ENCODE measurements at regions not wholly inside any gene's neighbourhood (a gene's known extent, or its start where the extent isn't known, plus 50 kb on each side); places are given as distances from the start of the nearest gene placed in this dataset.

DNA sequence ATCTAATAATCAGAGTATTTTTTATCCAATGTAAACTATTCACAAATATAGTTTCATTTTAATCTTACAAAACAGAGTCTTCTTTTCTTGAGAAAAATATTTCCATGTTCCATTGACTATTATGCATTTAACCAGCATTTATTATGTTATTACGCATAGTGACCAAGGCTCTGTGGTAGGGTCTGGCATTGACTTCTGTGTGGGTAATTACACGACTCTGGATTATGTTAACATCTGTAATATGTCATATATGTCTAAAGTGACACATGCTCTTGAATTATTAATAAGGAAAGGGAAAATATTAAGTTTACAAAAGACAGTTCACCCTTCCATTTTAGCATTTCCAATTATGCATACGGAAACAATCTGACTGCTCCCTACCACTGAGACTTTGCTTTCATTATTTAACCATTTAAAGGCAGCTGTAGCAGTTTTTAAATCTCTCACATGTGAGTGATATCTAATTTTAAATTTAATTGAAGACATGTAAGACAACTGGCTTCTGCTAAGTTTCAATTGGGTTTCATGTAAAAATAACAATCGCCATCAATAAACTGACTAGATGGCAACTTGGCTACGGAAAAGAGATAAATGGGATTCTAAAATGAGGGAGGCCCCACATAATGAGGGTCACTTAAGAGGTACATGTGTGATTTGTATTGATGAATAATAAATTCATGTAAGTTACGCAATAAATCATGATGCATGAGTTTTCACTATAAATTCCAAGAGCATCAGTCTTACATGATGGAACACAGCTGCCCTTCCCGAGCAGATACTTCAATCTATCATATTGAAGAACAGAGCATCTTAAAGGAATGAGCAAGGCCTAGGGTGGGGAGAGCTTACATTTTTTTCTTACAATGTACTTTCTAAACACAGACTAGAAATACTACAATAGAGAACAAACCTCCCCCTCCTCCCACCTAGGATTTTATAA lies 1056.8 kb downstream of the MAT2B start:
- DNase-seq, result no peak

DNA sequence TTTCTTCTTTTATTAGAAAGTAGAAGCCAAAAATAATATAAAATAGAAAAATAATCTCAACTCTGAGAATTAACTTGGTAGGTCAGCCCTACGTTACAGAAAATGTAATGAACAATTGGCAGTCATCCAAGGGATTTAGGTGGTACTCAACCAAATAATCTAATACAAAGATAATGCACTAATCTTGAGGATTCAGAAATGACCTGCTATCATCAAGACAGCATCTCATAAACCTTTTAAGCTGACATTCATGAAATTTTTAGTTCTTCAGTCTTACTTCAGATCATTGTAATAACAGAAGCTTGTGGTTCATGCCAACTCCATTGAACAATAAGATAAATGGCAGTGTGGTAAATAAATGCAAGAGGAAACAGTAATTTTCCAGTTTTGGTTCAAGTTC lies 1058.0 kb downstream of the MAT2B start:
- no peak for DNase-seq

DNA sequence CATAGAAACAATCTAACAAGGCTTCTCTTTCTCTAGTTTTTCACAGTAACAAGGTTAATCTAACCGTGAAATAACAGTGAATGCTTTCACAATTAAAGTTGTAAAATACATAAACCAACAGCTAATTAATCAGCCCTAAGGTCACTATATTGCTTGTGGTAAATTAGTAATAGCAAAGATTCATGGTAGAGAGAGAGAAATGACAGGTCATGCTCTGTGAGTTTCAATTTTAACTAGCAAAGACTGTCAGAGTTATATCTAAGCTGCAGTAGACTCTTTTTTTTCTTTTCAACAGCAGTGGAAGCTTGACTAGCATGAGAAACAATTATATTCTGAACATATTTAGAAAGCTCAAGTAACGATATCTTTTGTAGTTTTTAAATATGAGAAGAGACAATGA lies 1068.0 kb downstream of the MAT2B start:
- no peak for DNase-seq

DNA sequence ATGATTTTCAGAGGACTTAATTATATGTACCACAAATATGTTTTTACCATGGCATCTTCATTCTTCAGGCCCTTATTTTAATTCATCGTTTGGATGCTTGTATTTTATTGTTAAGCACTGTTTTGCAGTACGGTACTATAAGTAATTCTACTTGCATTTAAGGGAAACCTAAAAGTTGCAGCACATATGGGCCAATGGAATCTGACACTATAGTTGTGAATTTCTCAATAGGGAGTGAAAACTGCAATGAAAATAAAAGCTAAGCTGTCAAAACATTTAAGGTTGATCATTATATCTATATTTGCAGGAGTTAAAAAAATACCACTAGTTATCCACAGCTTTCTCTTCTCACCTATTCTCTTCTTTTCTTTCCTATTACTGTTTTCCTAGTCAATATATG lies 1071.8 kb downstream of the MAT2B start:
- DNase-seq, result no peak

DNA sequence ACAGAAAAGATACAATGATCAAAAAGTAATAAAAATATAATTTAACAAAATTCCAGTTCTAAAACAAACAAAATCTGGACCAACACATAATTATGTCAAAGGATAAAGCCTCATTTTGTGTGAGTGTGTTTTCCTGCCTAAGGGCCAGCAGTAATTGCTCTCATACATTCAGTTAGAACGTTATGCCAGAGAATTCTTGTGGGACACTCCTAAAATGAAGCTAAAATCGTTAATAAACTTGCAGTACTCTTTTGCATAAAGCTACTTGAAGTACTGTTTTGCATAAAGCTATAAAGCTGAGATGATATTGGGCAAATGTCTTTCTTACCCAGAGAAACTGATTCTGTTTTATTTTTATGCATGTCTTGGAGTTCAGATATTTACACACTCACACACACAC lies 1072.3 kb downstream of the MAT2B start:
- no peak for DNase-seq

DNA sequence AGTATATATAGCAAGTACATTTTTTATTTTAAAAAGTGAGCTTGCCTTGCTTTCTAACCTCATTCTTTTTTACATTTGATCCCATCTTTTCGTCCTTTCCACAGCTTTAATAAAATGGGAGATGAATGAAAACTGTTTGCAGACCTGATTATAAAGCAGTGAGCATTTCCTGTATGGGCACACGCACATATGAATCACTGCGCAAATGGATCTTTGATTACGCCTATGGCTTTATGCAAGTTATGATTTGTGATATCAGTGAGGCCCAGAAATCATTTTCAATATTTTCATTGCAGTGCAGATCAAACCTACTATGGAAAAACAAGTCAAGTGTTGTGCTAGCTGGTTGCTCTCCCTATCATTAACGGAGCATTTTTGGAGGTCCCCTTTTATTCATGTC lies 1073.0 kb downstream of the MAT2B start:
- DNase-seq, result no peak

DNA sequence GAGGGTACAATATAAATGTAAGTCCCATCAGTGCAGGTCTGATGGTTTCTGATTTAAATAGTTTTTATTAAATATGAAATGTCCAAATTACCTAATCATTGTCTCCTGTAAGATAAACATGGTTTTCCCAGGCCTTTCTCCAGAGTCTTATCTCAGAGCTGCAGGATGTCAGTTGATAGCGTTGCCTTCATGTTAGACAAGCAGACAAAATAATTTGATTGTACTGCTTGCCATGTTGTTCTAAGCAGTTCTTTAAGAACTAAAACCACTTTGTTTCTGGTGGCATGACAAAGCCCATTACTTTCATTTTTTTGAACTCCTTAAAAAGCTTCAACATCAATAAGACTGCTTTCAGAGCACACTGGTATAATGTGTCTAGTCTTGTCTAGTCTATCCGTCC lies 1073.5 kb downstream of the MAT2B start:
- DNase-seq, result no peak

DNA sequence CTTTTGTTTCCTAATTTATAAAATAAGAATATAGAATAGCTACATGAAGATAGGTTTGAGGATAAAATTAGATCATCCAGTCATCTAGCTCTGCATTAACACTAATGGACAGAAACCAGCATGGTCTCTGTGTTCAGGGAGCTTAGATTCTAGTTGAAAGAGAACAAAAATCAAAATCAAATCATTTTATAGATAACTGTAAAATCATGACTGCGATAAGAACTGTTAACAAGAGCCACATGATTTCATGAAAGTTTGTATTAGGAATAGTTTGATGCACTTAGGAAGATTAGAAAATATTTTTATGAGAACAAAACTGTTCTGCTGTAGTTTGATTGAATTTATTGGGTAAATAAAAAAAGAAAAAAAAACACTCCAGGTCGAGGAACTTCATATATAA lies 1074.7 kb downstream of the MAT2B start:
- no peak for DNase-seq

DNA sequence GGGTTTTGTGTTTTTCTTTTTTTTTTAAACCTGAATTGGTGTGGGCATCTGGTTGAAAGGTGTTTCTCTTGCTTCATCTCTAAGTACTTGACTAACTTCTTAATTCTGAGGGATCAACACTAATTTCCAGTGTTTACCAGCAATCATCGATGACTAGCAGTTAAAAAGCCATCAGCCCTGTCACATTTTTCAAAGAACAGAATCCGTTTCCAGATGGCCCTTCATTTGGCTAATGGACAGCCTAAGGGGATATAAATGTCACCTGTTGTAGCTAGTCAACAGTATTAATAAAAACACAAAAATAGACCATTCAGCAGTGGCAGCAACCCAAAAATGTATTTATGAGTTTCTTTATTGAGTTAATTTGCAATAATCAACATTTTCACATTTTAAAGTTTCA lies 1076.5 kb downstream of the MAT2B start:
- DNase-seq, result no peak

DNA sequence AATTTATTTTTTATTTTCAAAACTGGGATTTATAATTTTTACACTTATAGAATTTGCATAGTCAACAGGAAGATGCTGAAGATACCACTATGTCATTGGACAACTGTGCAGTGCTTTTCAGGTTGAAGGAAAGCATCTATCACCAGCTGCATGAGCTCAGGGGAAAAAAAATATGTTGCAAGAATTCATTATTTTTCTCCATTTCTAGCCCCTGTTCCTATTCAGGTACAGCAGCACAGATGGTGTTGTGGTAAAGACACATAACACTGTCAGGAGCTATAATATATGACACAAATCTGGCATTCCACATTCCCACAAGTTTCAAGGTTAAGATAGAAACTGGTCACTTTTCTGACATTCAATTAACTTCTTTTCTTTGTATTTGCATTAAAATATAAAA lies 1088.6 kb downstream of the MAT2B start:
- no peak for DNase-seq

DNA sequence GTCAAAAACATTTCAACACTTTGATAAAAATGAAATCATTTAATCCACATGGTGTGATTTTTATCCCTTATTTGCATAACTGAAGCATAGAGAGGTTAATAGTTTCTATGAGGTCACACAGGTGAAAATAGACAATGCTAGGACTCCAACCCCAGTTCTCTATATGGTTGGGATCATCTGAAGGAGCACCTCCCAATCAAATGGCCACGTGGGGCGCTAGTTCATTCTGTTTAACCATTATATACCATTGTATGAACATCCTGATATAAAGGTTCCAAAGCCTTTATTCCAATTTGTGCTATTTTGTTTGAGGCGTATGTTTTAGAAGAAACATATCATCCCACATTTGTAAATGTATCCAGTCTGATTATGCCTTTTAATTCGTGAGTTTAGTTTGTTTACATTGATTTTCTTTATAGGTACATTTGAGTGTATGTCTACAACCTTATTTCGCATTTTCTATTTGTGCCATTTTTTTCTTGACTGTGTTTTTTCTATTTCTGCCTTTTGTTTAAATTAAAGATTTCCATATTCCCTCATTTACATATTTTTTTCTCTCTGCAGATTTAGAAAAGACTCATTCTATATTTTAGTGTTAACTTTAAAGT lies 1092.0 kb downstream of the MAT2B start:
- no peak for DNase-seq

DNA sequence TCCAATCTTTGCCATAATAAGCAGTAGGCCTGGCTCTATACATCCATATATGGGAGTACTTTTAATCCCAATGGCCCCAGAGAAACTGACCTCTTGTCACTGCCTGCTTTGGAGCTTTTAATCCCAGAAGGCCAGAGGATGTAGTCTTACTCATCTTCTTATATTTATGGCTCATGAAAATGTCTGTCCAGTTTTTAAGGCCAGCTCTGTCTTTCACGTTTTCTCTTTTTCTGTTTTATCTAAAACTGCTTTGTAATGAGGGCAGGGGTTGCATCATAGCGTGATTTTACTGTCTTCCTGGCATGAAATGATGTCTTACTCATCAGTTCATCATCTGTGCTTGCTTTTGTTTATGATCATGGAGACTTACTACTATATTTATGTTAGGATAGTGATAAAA lies 1094.9 kb downstream of the MAT2B start:
- no peak for DNase-seq

DNA sequence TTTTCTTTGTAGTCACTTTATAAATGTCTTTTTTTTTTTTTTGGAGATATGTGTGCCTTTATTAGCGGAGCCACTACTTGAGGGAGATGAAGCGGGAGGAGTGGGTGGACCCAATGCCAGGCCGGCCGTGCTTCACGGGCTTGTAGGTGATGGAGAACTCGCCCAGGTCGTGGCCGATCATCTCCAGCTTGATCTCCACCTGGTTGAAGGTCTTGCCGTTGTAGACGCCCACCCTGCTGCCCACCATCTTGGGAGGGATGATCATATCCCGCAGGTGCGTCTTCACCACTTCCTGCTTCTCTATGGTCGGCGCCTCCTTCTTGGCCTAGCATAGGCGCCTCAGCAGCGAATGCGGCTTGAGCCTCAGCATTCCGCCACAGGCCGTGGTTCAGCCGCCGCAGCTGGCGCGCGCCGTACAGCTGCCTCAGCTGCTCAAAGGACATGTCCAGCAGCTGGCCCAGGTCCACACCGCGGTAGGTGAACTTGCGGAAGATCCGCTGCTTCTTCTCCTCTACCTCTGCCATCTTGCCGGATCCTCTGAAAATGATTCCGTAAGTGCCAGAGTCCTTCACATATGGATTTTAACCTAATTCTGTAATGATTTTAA lies 1095.6 kb downstream of the MAT2B start:
- no peak for DNase-seq

DNA sequence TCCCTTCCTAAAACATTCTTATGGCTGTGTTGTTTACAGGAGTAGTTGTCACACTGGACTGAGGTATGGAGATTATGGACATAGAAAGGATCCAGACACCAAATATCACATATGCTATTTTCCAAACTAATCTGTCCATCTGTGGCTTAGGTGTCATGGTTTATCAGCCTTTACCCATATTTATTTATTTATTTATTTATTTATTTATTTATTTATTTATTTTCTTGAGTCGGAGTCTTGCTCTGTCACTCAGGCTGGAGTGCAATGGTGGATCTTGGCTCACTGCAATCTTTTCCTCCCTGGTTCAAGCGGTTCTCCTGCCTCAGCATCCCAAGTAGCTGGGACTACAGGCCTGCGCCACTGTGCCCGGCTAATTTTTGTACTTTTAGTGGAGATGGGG lies 1103.1 kb downstream of the MAT2B start:
- DNase-seq, result no peak

DNA sequence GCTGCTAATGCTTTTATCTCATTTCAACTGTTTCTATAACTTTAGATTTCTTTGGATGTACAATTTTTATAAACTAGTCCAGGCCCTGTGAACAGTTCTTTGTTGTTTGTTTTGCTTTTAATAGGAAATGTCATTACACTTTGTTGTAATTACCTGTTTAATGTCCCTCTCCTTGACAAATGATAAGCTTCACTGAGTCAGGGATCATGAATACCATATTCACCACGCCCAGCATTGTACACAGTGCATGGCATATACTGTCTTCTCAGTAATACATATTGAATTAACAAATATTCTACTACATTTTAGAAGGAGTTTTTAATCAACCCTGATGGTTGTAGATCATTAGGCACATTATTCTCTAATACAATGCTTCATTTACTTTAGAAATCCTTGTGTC lies 1105.0 kb downstream of the MAT2B start:
- no peak for DNase-seq

DNA sequence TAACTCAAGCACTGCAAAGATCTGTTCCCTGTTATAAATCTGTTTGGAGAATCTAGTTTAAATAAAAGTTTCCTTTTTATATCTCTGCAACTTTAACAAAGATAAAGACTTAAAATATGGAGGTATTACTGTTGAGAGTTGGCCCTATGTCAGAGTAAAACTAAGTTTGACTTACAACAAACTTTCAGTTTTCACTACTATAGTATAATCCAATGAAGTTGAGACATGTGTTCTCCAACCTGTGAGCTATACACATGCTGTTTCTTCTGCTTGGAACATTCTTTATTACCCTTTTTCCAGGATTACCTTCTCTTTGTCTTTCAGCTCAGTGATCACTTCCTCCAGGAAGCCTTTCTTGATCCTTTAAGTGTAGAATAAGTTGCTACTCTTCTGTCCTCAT lies 1109.3 kb downstream of the MAT2B start:
- no peak for DNase-seq

DNA sequence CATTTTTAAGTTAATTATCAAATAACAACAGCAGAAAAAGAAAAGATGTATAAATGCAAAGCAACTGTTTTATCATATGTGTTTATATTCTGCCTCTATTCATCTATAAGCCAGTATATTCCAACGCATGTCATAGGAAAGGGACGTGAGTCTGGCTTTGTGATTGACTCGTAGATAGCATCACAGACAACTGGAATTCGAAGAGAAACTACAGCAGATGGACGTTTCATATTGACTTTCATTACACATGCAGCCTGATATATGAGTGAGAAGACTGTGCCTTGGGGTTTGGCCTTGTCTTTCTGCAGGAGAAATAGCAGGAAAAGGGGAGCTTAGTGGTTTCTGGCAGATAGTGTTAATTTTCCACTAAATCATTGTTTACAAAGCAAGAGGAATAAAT lies 1111.9 kb downstream of the MAT2B start:
- DNase-seq, result no peak

DNA sequence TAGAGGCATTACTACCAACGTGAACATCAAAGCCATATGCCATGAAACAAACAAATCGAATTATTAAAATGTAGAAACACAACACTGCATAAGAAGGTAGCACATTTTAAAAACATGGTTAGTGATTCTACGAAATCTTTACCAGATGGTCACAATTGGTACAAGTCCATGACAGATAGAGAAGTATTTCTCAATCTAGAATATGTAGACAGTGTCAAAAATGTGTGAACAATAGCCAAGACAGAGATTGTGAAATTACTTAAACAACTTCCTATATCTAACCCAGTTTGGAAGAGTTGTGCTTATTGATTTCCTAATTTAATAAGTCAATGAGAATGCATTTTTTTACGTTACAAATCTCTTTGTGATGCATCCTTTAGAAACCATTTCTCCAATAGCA lies 1121.6 kb downstream of the MAT2B start:
- DNase-seq, result no peak

DNA sequence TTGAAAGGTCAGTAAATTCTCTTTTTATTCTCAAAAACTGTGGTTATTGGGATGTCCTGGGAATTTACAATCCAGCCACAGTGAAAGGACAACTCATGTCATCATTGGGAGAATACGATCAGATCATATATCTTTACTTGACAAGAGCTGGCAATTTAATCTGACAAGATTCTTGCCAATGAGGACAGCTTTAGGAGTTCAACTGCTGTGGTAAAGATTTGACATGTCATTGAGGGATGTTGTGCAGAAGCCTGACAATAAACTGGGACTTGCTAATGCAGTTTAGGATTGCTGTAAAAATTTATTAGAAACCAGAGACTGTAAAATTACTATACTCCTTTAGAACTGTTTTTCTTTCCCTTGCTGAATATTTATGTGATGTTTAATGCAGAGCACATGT lies 1131.0 kb downstream of the MAT2B start:
- no peak for DNase-seq

DNA sequence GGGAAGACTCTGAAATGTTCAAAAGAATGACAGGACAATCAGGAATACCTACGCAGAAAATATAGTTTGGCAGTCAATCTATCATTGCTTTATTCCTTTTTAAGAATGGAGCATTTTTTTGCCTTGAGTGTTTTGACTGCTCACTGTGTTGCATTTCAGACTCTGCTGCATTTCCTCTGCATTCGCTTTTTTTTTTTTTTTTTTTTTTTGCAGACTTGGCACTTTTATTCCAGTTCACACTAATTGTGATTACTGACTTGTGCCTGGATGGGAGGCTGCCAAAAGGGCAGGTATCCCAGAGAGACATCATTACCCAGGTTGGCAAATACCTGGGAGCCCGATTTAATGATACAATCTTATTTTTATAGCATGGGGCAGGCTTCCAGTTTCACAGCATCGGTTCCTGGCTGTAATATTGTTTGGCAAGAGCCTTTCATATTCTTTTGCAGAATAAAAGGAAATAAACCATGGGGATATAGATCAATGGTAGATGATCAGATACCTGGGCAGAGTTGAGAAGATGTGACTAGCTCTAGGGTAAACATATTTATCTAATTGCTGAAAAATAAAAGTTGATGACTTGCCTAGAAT lies 1132.6 kb downstream of the MAT2B start:
- no peak for DNase-seq

DNA sequence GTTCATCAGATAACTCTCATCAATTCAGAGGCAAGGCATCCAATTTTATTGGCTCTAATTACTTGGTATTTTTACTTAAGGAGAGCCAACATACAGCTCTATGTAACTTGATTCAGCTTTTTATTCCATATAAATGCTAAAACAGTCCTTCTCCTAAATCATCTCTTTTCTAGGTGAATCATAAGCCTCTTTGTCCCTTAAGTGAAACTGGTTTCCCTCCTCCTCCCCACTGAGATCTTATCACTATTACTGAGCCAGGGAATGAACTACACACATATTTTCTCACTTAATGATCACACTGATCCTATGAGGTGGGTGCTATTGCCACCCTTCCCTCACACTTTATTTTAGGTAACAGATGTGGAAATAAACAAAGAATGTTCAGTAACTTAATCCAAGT lies 1143.8 kb downstream of the MAT2B start:
- DNase-seq, result no peak

DNA sequence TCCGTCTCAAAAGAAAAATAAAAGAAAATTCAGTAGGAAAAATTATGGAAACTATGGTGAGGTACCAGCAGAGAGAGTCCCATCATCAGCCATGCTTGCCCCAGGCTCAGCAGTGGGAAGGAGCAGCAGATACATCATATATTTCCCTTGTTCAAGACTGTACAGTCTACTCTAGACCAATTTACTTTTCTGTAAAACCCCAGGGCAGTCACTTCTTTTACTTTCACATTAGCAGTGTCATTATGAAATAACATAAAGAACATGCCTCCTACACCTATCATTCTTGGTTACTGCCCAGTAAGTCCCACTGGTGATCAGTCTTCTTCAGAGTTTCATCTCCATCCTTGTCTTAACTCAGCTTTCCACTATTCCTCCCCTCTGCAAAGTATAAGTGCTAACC lies 1145.0 kb downstream of the MAT2B start:
- no peak for DNase-seq

DNA sequence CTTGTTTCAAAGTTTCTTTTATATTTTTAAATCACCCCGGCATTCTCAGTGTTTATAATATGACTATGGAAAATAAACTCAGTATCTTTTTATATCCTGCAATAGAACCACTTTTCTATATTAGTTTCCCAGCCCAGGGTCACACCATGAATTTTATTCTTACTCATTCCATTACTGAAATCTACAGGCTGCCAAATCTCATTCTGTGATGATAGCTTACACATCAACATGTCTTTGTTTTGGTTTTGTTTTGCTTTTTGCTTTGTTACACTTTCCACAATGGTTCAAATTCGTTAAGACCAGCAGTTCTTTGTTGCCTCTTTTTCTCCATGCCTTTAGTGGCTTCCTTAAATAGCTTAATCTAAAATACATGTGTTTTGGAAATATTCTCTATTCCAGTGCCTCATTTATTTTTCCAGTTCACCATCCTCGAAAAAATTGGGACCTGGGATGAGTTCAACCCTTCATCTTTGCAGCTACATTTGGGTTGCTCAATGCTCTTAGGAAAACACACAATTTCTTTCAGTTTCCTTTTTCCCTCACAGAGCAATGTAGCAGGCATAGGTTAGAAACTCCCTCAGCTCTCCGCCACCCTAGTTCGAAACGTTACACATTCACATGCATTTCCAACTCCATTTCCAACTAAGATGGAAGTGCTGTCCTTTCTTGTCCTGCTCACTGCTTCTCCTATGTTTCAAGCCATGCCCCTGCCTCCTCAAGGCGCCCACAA lies 1146.3 kb downstream of the MAT2B start:
- no peak for DNase-seq
